Progenitor cell of endocrine pancreas (in vitro differentiated cells): ENCODE measurements at regions not wholly inside any gene's neighbourhood (a gene's known extent, or its start where the extent isn't known, plus 50 kb on each side); places are given as distances from the start of the nearest gene placed in this dataset.

Experiments
- DNase-seq: peaks from one replicate; pipeline ENCODE4 v3.0.0; 2021; ENCODE audit warnings: low spot score; ENCODE audit not compliant: unreplicated experiment
- H3K27ac Mint-ChIP-seq: 2 replicates; pipeline ENCODE4 v1.8.0; 2021; ENCODE audit warnings: mild to moderate bottlenecking, moderate library complexity, mixed read lengths
- H3K27me3 Mint-ChIP-seq: 2 replicates; pipeline ENCODE4 v1.8.0; 2021; ENCODE audit warnings: mixed read lengths
- H3K36me3 Mint-ChIP-seq: 2 replicates; pipeline ENCODE4 v1.8.0; 2022; ENCODE audit warnings: mixed read lengths; ENCODE audit not compliant: insufficient read depth
- H3K4me1 Mint-ChIP-seq: 2 replicates; pipeline ENCODE4 v1.8.0; 2021; ENCODE audit warnings: low read depth, mixed read lengths
- H3K4me3 Mint-ChIP-seq: 2 replicates; pipeline ENCODE4 v1.8.0; 2021; ENCODE audit warnings: low read depth, mild to moderate bottlenecking, moderate library complexity, mixed read lengths
- H3K9me3 Mint-ChIP-seq: 2 replicates; pipeline ENCODE4 v1.8.0; 2021; ENCODE audit warnings: low read depth, mixed read lengths
- TF ChIP-seq, protein P1 (sequence below): fragments of 200-600 bp; sonication (generic); IDR thresholded peaks from one replicate; pipeline ENCODE4 v1.5.0; 2021; ENCODE audit warnings: antibody characterized with exemption, mild to moderate bottlenecking; ENCODE audit not compliant: unreplicated experiment

DNA sequence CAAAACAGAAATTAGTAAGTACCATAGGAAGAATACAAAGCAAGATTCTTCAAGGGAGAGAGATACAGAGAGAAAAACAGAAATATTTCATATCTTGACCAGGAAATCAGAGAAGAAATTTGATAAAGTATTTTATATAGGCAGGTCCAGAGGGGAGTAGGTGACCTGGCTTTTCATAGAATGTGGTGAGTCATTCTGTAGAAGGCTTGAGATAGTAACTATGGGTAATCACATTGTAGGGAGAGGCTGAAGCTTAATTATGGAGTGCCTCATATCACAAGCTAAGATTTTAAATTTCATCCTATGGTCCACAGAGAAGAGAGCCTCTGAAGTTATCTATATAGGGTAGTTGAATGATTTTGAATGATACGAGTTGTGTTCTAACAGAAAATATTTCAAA is 195.0 kb upstream of the CYRIA start:
- H3K27ac Mint-ChIP-seq = no peak overlapping the region
- peaks cover 4% of the 10 kb centered on the region for H3K4me1 Mint-ChIP-seq
- no peak overlapping the region for H3K4me3 Mint-ChIP-seq
- peaks cover 5% of the 10 kb centered on the region for H3K9me3 Mint-ChIP-seq
- H3K36me3 Mint-ChIP-seq = no peaks in the 10 kb centered on the region
- TF ChIP-seq, protein P1, sequence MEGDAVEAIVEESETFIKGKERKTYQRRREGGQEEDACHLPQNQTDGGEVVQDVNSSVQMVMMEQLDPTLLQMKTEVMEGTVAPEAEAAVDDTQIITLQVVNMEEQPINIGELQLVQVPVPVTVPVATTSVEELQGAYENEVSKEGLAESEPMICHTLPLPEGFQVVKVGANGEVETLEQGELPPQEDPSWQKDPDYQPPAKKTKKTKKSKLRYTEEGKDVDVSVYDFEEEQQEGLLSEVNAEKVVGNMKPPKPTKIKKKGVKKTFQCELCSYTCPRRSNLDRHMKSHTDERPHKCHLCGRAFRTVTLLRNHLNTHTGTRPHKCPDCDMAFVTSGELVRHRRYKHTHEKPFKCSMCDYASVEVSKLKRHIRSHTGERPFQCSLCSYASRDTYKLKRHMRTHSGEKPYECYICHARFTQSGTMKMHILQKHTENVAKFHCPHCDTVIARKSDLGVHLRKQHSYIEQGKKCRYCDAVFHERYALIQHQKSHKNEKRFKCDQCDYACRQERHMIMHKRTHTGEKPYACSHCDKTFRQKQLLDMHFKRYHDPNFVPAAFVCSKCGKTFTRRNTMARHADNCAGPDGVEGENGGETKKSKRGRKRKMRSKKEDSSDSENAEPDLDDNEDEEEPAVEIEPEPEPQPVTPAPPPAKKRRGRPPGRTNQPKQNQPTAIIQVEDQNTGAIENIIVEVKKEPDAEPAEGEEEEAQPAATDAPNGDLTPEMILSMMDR = no peak
- no peak for DNase-seq
- no peaks in the 10 kb centered on the region for H3K27me3 Mint-ChIP-seq

DNA sequence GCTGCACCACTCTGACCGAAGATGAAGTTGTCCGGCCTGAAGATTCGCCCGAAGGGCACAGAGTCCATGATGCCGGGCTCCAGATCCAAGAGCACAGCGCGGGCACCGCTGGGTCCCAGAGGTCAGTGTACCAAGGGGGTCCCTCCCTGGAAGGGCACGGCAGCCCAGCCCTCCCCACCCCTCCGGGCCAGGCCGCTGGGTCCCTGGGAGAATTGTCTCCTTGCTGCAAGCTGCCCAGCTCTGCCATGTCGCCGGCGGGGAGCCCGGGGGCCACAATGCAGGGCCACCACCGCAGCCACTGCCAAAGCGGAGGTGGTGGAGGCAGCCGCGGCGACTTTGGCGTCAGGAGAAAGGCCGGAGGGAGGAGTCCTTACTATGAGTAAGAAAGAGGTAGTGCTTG is 189.5 kb upstream of the CYRIA start:
- no peak overlapping the region for H3K27ac Mint-ChIP-seq

GRCh38 chr2:16853088-16853487 is 187.5 kb upstream of the CYRIA start:
- Mint-ChIP-seq H3K27ac (no peak overlapping the region), H3K36me3 (no peaks in the 10 kb centered on the region)

More for the DNA sequence above, 189.5 kb upstream of the CYRIA start:
- Mint-ChIP-seq H3K27me3 (no peaks in the 10 kb centered on the region), H3K9me3 (peaks cover 5% of the 10 kb centered on the region), H3K4me3 (no peak overlapping the region), H3K4me1 (no peaks in the 10 kb centered on the region), H3K36me3 (no peaks in the 10 kb centered on the region)
- TF ChIP-seq, protein P1 = no peak
- DNase-seq = no peak

DNA sequence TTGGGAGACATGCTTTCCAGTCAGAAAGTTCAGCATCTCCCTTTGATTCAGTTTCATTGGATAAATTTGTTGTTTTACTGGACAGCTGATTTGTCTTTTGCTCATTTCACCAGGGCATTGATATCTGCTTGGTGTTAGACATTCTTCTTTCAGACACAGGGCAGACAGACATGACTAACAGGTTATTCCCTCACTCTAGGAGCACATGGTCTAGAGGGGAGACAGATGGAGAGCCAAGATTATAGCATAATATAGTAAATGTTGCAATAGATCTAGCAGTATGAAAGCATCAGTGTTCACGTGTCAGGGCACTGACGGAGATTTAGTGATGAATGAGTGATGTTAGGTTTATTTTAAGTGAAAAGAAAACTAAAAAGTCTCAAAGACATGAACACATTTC is 187.0 kb upstream of the CYRIA start:
- H3K4me3 Mint-ChIP-seq = no peak overlapping the region
- H3K36me3 Mint-ChIP-seq = no peaks in the 10 kb centered on the region
- H3K9me3 Mint-ChIP-seq = no peaks in the 10 kb centered on the region
- no peak for DNase-seq
- TF ChIP-seq, protein P1 = no peak
- no peaks in the 10 kb centered on the region for H3K4me1 Mint-ChIP-seq
- H3K27ac Mint-ChIP-seq = no peak overlapping the region
- H3K27me3 Mint-ChIP-seq = no peaks in the 10 kb centered on the region

More at GRCh38 chr2:16853088-16853487, 187.5 kb upstream of the CYRIA start:
- TF ChIP-seq, protein P1 = no peak
- Mint-ChIP-seq H3K27me3 (no peaks in the 10 kb centered on the region), H3K9me3 (peaks cover 2% of the 10 kb centered on the region), H3K4me1 (no peaks in the 10 kb centered on the region), H3K4me3 (no peak overlapping the region)
- DNase-seq = no peak

- no peak for DNase-seq
- no peak overlapping the region for H3K4me3 Mint-ChIP-seq
- TF ChIP-seq, protein P1 = no peak
These were observed 185.5 kb upstream of the CYRIA start for GRCh38 chr2:16851126-16851525.

More at GRCh38 chr2:16851126-16851525, 185.5 kb upstream of the CYRIA start:
- Mint-ChIP-seq H3K9me3 (no peaks in the 10 kb centered on the region), H3K27me3 (no peaks in the 10 kb centered on the region), H3K36me3 (no peaks in the 10 kb centered on the region), H3K27ac (no peak overlapping the region), H3K4me1 (peaks cover under 1% of the 10 kb centered on the region)
